Parathyroid adenoma (tissue), 2 donors: ENCODE measurements at regions not wholly inside any gene's neighbourhood (a gene's known extent, or its start where the extent isn't known, plus 50 kb on each side); places are given as distances from the start of the nearest gene placed in this dataset.

Source experiments
- H2AFZ ChIP-seq: fragments of 300-600 bp; sonication (generic); one replicate; pipeline ENCODE4 v1.7.0; 2017; ENCODE audit warnings: antibody characterized with exemption, mild to moderate bottlenecking
- H3K27ac ChIP-seq: fragments of 300-600 bp; sonication (generic); one replicate; pipeline ENCODE4 v1.7.0; 2017
- H3K27me3 ChIP-seq: fragments of 300-600 bp; sonication (generic); one replicate; pipeline ENCODE4 v1.7.0; 2017; ENCODE audit warnings: low read length; ENCODE audit not compliant: control insufficient read depth, insufficient read depth
- H3K36me3 ChIP-seq: fragments of 300-600 bp; sonication (generic); one replicate; pipeline ENCODE4 v1.7.0; 2017; ENCODE audit warnings: low read length; ENCODE audit not compliant: control insufficient read depth, insufficient read depth
- H3K4me1 ChIP-seq: fragments of 300-600 bp; sonication (generic); one replicate; pipeline ENCODE4 v1.7.0; 2017; ENCODE audit warnings: control low read depth
- H3K4me2 ChIP-seq: fragments of 300-600 bp; sonication (generic); one replicate; pipeline ENCODE4 v1.7.0; 2017; ENCODE audit warnings: low read length
- H3K4me3 ChIP-seq: fragments of 300-600 bp; sonication (generic); one replicate; pipeline ENCODE4 v1.7.0; 2017; ENCODE audit warnings: low read depth, low read length
- H3K79me2 ChIP-seq: fragments of 300-600 bp; sonication (generic); one replicate; pipeline ENCODE4 v1.7.0; 2017; ENCODE audit warnings: control low read depth
- H3K9ac ChIP-seq: fragments of 300-600 bp; sonication (generic); one replicate; pipeline ENCODE4 v1.7.0; 2017; ENCODE audit warnings: mild to moderate bottlenecking
- H3K9me3 ChIP-seq: fragments of 300-600 bp; sonication (generic); one replicate; pipeline ENCODE4 v1.7.0; 2017; ENCODE audit warnings: low read length; ENCODE audit not compliant: control insufficient read depth
- CTCF ChIP-seq: fragments of 300-600 bp; sonication (generic); IDR thresholded peaks from one replicate; pipeline ENCODE4 v1.7.0; 2017; ENCODE audit warnings: antibody characterized with exemption, mild to moderate bottlenecking
- donor health status: primary hyperparathyroidism.

GRCh38 chr6:149218915-149219314 is 98.6 kb upstream of the TAB2 start:
- Histone ChIP-seq H3K9ac (no peak overlapping the region), H3K4me2 (no peak overlapping the region), H3K36me3 (no peaks in the 10 kb centered on the region), H3K4me3 (no peak overlapping the region), H3K27ac (no peak overlapping the region), H3K4me1 (no peaks in the 10 kb centered on the region), H3K27me3 (no peaks in the 10 kb centered on the region), H3K9me3 (no peaks in the 10 kb centered on the region), H3K79me2 (no peaks in the 10 kb centered on the region), H2AFZ (no peak overlapping the region)
- no peak for TF ChIP-seq CTCF

GRCh38 chr6:149220882-149221773 is 96.4 kb upstream of the TAB2 start:
- no peak overlapping the region for H3K9ac ChIP-seq
- H3K4me3 ChIP-seq: no peak overlapping the region
- no peaks in the 10 kb centered on the region for H3K4me1 ChIP-seq
- H3K9me3 ChIP-seq: no peaks in the 10 kb centered on the region
- H3K4me2 ChIP-seq: no peak overlapping the region
- no peaks in the 10 kb centered on the region for H3K79me2 ChIP-seq
- no peak for TF ChIP-seq CTCF
- no peak overlapping the region for H3K27ac ChIP-seq
- H3K36me3 ChIP-seq: no peaks in the 10 kb centered on the region
- H2AFZ ChIP-seq: no peak overlapping the region
- H3K27me3 ChIP-seq: no peaks in the 10 kb centered on the region

GRCh38 chr6:149221774-149222070 is 95.8 kb upstream of the TAB2 start:
- Histone ChIP-seq H3K4me2 (no peak overlapping the region), H2AFZ (no peak overlapping the region), H3K27me3 (no peaks in the 10 kb centered on the region), H3K4me3 (no peak overlapping the region), H3K36me3 (no peaks in the 10 kb centered on the region), H3K9ac (no peak overlapping the region), H3K27ac (no peak overlapping the region), H3K9me3 (no peaks in the 10 kb centered on the region), H3K4me1 (no peaks in the 10 kb centered on the region), H3K79me2 (no peaks in the 10 kb centered on the region)
- no peak for TF ChIP-seq CTCF

- Histone ChIP-seq H3K27me3 (no peaks in the 10 kb centered on the region), H3K36me3 (no peaks in the 10 kb centered on the region), H3K4me2 (no peak overlapping the region), H3K9ac (no peak overlapping the region), H2AFZ (no peak overlapping the region), H3K27ac (no peak overlapping the region), H3K4me3 (no peak overlapping the region), H3K79me2 (no peaks in the 10 kb centered on the region), H3K9me3 (no peaks in the 10 kb centered on the region), H3K4me1 (no peaks in the 10 kb centered on the region)
- TF ChIP-seq CTCF: no peak
Measured at GRCh38 chr6:149223120-149223903, 94.2 kb upstream of the TAB2 start.
